ENCODE measurements at regions not wholly inside any gene's neighbourhood (a gene's known extent, or its start where the extent isn't known, plus 50 kb on each side); places are given as distances from the start of the nearest gene placed in this dataset.

DNA sequence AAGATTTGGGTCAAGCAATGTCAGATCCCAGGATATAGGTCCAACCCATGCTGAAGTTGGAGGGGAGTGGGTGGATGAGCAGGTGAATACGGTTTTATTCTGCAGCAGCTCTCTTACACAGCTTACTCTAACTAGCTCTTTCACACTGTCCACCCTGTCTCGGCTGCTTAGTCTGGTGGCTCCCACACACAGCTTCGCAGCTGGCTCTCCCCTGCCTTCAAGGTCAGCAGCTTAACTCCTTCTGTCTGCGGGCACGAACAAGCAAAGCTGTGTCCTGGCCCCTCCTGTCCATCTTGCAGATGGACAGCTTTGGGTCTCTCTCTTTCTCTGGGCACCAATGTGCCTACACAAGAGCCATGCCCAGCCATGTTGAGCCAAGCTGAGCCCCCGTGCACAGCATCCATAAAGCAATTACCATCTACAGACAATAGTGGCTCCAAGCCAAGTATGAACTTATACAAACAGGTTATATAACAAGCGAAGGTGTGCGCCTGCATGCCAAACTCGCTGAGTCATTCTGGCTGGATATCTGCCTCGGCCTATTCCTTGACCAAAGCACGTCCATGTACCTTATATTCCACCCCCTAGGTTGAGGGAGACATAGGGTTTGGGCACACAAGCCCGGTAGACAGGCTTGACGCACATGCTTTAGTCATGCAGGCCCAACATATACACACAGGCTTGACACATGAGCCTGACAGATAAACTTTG is 1307.8 kb upstream of the RAG2 start:
- Histone ChIP-seq H3K79me2 (ENCODE audit: insufficient read depth, low read length) (no peaks in the 10 kb centered on the region), H3K23ac (ENCODE audit: insufficient read length, low read depth, low read length) (no peak overlapping the region), H3T11ph (ENCODE audit: low read length) (no peak overlapping the region), H2AFZ (ENCODE audit: low read length) (no peak overlapping the region), H3K56ac (ENCODE audit: insufficient read length, low read depth, low read length) (no peak overlapping the region), H3K27ac (ENCODE audit: insufficient read length, low read depth, low read length) (no peak overlapping the region), H4K5ac (ENCODE audit: insufficient read length, low read depth, low read length) (no peak overlapping the region), H3K4me2 (ENCODE audit: insufficient read depth, insufficient read length, low read length) (no peak overlapping the region), H2BK12ac (ENCODE audit: insufficient read length, low read depth, low read length) (no peak overlapping the region), H3K9ac (ENCODE audit: extremely low read depth, insufficient read length, low read length) (no peak overlapping the region), H2BK15ac (ENCODE audit: low read depth, low read length) (no peak overlapping the region), H2AK5ac (ENCODE audit: insufficient read length, low read length) (no peak overlapping the region), H3K79me1 (ENCODE audit: insufficient read depth, low read depth, low read length, poor library complexity, severe bottlenecking) (no peaks in the 10 kb centered on the region), H2BK20ac (ENCODE audit: low read depth, low read length, poor library complexity, severe bottlenecking) (no peak overlapping the region), H4K8ac (replicated peaks; ENCODE audit: insufficient read length, low read depth, low read length) (no peak overlapping the region), H3K4ac (ENCODE audit: low read depth, low read length) (no peak overlapping the region), H3K14ac (ENCODE audit: insufficient read depth, low read length) (no peak overlapping the region), H3K27me3 (ENCODE audit: insufficient read depth, low read length) (no peaks in the 10 kb centered on the region), H2BK120ac (ENCODE audit: low read depth, low read length, poor library complexity, severe bottlenecking) (no peak overlapping the region), H3K18ac (ENCODE audit: insufficient read length, low read depth, low read length) (no peak overlapping the region), H3K9me3 (ENCODE audit: control insufficient read depth, low read depth, low read length) (no peaks in the 10 kb centered on the region), H4K91ac (ENCODE audit: insufficient read length, low read depth, low read length) (no peak overlapping the region), H3K4me1 (ENCODE audit: insufficient read depth, low read length) (no peaks in the 10 kb centered on the region), H4K20me1 (ENCODE audit: control insufficient read depth, insufficient read depth, insufficient read length) (no peaks in the 10 kb centered on the region), H3K23me2 (ENCODE audit: insufficient read length, low read depth, low read length, poor library complexity, severe bottlenecking) (no peaks in the 10 kb centered on the region), H2BK5ac (ENCODE audit: insufficient read length, low read length) (no peak overlapping the region)
- H3K27ac Mint-ChIP-seq: no peak overlapping the region; a peak in 2 of 7 replicates
- H3K27me3 Mint-ChIP-seq (ENCODE audit: low read depth): no peaks in the 10 kb centered on the region
- H3K36me3 Mint-ChIP-seq (ENCODE audit: insufficient read depth in 1 of 3, low read depth in 3 of 3): peaks cover 0 to 4% (median 0%) of the 10 kb centered on the region in 3 experiments; a peak in 2 of 7 replicates
- no CpG with 5 or more reads among the region's 13 CpGs for WGBS (ENCODE audit: extremely low coverage, insufficient read length, low lambda C conversion rate)
- DNase-seq: no peak
- TF ChIP-seq, protein P1, sequence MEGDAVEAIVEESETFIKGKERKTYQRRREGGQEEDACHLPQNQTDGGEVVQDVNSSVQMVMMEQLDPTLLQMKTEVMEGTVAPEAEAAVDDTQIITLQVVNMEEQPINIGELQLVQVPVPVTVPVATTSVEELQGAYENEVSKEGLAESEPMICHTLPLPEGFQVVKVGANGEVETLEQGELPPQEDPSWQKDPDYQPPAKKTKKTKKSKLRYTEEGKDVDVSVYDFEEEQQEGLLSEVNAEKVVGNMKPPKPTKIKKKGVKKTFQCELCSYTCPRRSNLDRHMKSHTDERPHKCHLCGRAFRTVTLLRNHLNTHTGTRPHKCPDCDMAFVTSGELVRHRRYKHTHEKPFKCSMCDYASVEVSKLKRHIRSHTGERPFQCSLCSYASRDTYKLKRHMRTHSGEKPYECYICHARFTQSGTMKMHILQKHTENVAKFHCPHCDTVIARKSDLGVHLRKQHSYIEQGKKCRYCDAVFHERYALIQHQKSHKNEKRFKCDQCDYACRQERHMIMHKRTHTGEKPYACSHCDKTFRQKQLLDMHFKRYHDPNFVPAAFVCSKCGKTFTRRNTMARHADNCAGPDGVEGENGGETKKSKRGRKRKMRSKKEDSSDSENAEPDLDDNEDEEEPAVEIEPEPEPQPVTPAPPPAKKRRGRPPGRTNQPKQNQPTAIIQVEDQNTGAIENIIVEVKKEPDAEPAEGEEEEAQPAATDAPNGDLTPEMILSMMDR (conservative IDR thresholded peaks at IDR 0.05): no peak
- H3K4me1 Mint-ChIP-seq: no peaks in the 10 kb centered on the region
- peaks cover 0 to 1% of the 10 kb centered on the region in 2 experiments; a peak in 2 of 5 replicates for H3K9me3 Mint-ChIP-seq
- no peak overlapping the region for H3K4me3 Mint-ChIP-seq
